Astrocyte (in vitro differentiated cells and primary cell): ENCODE measurements at regions not wholly inside any gene's neighbourhood (a gene's known extent, or its start where the extent isn't known, plus 50 kb on each side); places are given as distances from the start of the nearest gene placed in this dataset.

ENCODE experiments used
- CTCF ChIP-seq: IDR thresholded peaks from 2 replicates; pipeline ENCODE4 v1.5.1; 2011; ENCODE audit warnings: low read depth, mild to moderate bottlenecking, inconsistent platforms, low read length, moderate library complexity; ENCODE audit not compliant: insufficient read depth
- EZH2 ChIP-seq: IDR thresholded peaks from 2 replicates; pipeline ENCODE4 v1.6.1; 2012; ENCODE audit warnings: mild to moderate bottlenecking, low read length, inconsistent platforms; ENCODE audit not compliant: insufficient read depth

GRCh38 chr13:105030851-105031250, 1504.6 kb downstream of the EFNB2 start:
- TF ChIP-seq EZH2 (no peak), CTCF (no peak)
